ENCODE measurements at regions not wholly inside any gene's neighbourhood (a gene's known extent, or its start where the extent isn't known, plus 50 kb on each side); places are given as distances from the start of the nearest gene placed in this dataset.
"Not testable (repeated sequence)": the region's sequence is repeated elsewhere in the genome, so short reads cannot be mapped to it uniquely, and the experiment has no call there.

- H3K4me1 ChIP-seq (ENCODE audit: control extremely low read depth in 1 of 4, control insufficient read depth in 4 of 4, insufficient read depth in 4 of 4, low read length in 3 of 4); H3K9me3 ChIP-seq (ENCODE audit: control extremely low read depth in 1 of 5, control insufficient read depth in 4 of 5, insufficient read depth in 2 of 5, low read depth in 1 of 5, low read length in 4 of 5); H3K4me3 ChIP-seq (ENCODE audit: control insufficient read depth in 1 of 7, extremely low read depth in 1 of 7, insufficient read depth in 4 of 7, low read depth in 2 of 7, low read length in 6 of 7); POLR2A ChIA-PET; CTCF ChIA-PET; H3K36me3 ChIP-seq (ENCODE audit: control insufficient read depth in 4 of 4, insufficient read depth in 4 of 4, low read length in 3 of 4); H3K27ac ChIP-seq (ENCODE audit: insufficient read depth in 1 of 2, low read depth in 1 of 2, low read length in 2 of 2, poor library complexity in 1 of 2, severe bottlenecking in 2 of 2); DNase-seq; H3K27me3 ChIP-seq (replicated peaks in 2 of 5; ENCODE audit: control insufficient read depth in 4 of 5, insufficient read depth in 5 of 5, low read length in 4 of 5): not testable (repeated sequence)
- WGBS (ENCODE audit: insufficient coverage): no CpG with 5 or more reads among the region's 4 CpGs
Observed at GRCh38 chr9:64920147-64920546, 364.9 kb downstream of the FOXD4L5 start.

DNA sequence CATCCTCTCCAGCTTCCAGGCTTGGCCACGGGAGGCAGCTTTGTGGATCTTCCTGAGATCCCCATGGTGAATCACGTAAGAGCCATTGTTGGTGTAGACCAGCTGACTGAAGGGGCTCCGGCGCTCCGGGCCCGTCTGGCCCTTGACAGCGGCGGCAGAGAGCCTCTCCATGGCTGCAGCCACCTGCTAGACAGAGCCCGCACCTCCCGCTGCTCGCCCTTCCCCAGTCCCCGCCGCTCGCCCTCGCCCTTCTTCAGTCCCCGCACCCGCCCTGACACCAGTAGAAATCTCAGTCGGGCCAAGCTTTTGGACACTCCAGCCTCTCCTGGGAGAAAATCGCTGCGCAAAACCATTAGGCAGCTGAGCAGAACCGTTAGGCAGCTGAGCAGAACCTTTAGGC lies 396.4 kb downstream of the FOXD4L5 start:
- WGBS (ENCODE audit: insufficient coverage): no CpG with 5 or more reads among the region's 21 CpGs
- DNase-seq; H3K36me3 ChIP-seq (ENCODE audit: control insufficient read depth in 4 of 4, insufficient read depth in 4 of 4, low read length in 3 of 4); H3K27me3 ChIP-seq (replicated peaks in 2 of 5; ENCODE audit: control insufficient read depth in 4 of 5, insufficient read depth in 5 of 5, low read length in 4 of 5); CTCF ChIA-PET; POLR2A ChIA-PET; H3K4me1 ChIP-seq (ENCODE audit: control extremely low read depth in 1 of 4, control insufficient read depth in 4 of 4, insufficient read depth in 4 of 4, low read length in 3 of 4); H3K4me3 ChIP-seq (ENCODE audit: control insufficient read depth in 1 of 7, extremely low read depth in 1 of 7, insufficient read depth in 4 of 7, low read depth in 2 of 7, low read length in 6 of 7); H3K27ac ChIP-seq (ENCODE audit: insufficient read depth in 1 of 2, low read depth in 1 of 2, low read length in 2 of 2, poor library complexity in 1 of 2, severe bottlenecking in 2 of 2); H3K9me3 ChIP-seq (ENCODE audit: control extremely low read depth in 1 of 5, control insufficient read depth in 4 of 5, insufficient read depth in 2 of 5, low read depth in 1 of 5, low read length in 4 of 5): not testable (repeated sequence)

DNA sequence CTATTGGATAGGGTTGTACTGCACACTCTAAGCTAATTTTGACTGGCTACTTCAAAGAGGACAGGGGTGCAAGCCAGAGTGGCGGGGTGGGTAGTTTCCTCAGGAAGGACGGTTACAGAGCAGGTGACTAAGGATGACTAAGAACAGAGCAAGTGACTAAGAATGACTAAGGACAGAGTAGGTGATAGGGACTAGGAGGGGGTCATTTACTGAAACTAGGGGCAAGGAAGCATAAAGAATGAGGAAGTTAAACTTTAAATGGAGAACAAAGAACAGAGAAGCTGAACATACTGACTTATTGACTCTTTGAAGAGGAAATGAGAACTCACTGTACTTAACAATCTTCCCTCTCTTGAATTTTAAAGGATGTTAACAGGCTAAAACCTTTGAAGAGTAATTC lies 414.4 kb downstream of the FOXD4L5 start:
- peak; percentile 0 to 14 (median 6) for DNase-seq
- H3K4me1 ChIP-seq (ENCODE audit: control extremely low read depth in 1 of 4, control insufficient read depth in 4 of 4, insufficient read depth in 4 of 4, low read length in 3 of 4); POLR2A ChIA-PET; H3K36me3 ChIP-seq (ENCODE audit: control insufficient read depth in 4 of 4, insufficient read depth in 4 of 4, low read length in 3 of 4); H3K27ac ChIP-seq (ENCODE audit: insufficient read depth in 1 of 2, low read depth in 1 of 2, low read length in 2 of 2, poor library complexity in 1 of 2, severe bottlenecking in 2 of 2); H3K4me3 ChIP-seq (ENCODE audit: control insufficient read depth in 1 of 7, extremely low read depth in 1 of 7, insufficient read depth in 4 of 7, low read depth in 2 of 7, low read length in 6 of 7); H3K27me3 ChIP-seq (replicated peaks in 2 of 5; ENCODE audit: control insufficient read depth in 4 of 5, insufficient read depth in 5 of 5, low read length in 4 of 5); H3K9me3 ChIP-seq (ENCODE audit: control extremely low read depth in 1 of 5, control insufficient read depth in 4 of 5, insufficient read depth in 2 of 5, low read depth in 1 of 5, low read length in 4 of 5); CTCF ChIA-PET: not testable (repeated sequence)
- no CpG with 5 or more reads among the region's 2 CpGs for WGBS (ENCODE audit: insufficient coverage)
